ENCODE measurements at regions not wholly inside any gene's neighbourhood (a gene's known extent, or its start where the extent isn't known, plus 50 kb on each side); places are given as distances from the start of the nearest gene placed in this dataset.
"Not testable (repeated sequence)": the region's sequence is repeated elsewhere in the genome, so short reads cannot be mapped to it uniquely, and the experiment has no call there.

- no peak for DNase-seq
- ATAC-seq = no peak
- intact Hi-C loops (cut with DNase I) = no loop called here
- no peak overlapping the region for H3K27ac ChIP-seq (ENCODE audit: low read length)
- 83% methylated on average over 18 of the region's 18 CpGs for WGBS
- H3K9me3 ChIP-seq (ENCODE audit: control insufficient read depth, low read length) = no peaks in the 10 kb centered on the region
- H3K4me3 ChIP-seq (ENCODE audit: low read length) = no peak overlapping the region
- no peaks in the 10 kb centered on the region for H3K4me1 ChIP-seq (ENCODE audit: control insufficient read depth, insufficient read depth, low read length)
- no peaks in the 10 kb centered on the region for H3K27me3 ChIP-seq (ENCODE audit: control insufficient read depth, insufficient read depth)
Observed at GRCh38 chr1:55309786-55310504, 94.8 kb upstream of the USP24 start.

- intact Hi-C loops (cut with DNase I) = no loop called here
- Histone ChIP-seq H3K27ac (ENCODE audit: low read length) (no peak overlapping the region), H3K4me3 (ENCODE audit: low read length) (no peak overlapping the region), H3K4me1 (ENCODE audit: control insufficient read depth, insufficient read depth, low read length) (no peaks in the 10 kb centered on the region), H3K9me3 (ENCODE audit: control insufficient read depth, low read length) (no peaks in the 10 kb centered on the region), H3K27me3 (ENCODE audit: control insufficient read depth, insufficient read depth) (no peaks in the 10 kb centered on the region)
- ATAC-seq (no peak), DNase-seq (no peak)
- WGBS = 97% methylated on average over 2 of the region's 2 CpGs
Observed at GRCh38 chr1:55309053-55309452, 93.9 kb upstream of the USP24 start.

- no peak for ATAC-seq
- H3K4me1 ChIP-seq (ENCODE audit: control insufficient read depth, insufficient read depth, low read length) = no peaks in the 10 kb centered on the region
- WGBS = 48% methylated on average over 2 of the region's 2 CpGs
Observed at GRCh38 chr1:55305735-55306134, 90.6 kb upstream of the USP24 start.

GRCh38 chr1:55304229-55304740 lies 89.1 kb upstream of the USP24 start:
- H3K4me3 ChIP-seq (ENCODE audit: low read length) = no peak overlapping the region
- peak in 1 of 3 donors; percentile 32 for DNase-seq
- peak in 1 of 2 donors; percentile 24 for ATAC-seq
- H3K27me3 ChIP-seq (ENCODE audit: control insufficient read depth, insufficient read depth) = no peaks in the 10 kb centered on the region
- no peaks in the 10 kb centered on the region for H3K4me1 ChIP-seq (ENCODE audit: control insufficient read depth, insufficient read depth, low read length)
- H3K9me3 ChIP-seq (ENCODE audit: control insufficient read depth, low read length) = no peaks in the 10 kb centered on the region
- WGBS = 44% methylated on average over 1 of the region's 1 CpG
- intact Hi-C loops (cut with DNase I) = no loop called here
- no peak overlapping the region for H3K27ac ChIP-seq (ENCODE audit: low read length)

More at GRCh38 chr1:55305735-55306134, 90.6 kb upstream of the USP24 start:
- Histone ChIP-seq H3K9me3 (ENCODE audit: control insufficient read depth, low read length) (no peaks in the 10 kb centered on the region), H3K27me3 (ENCODE audit: control insufficient read depth, insufficient read depth) (no peaks in the 10 kb centered on the region), H3K27ac (ENCODE audit: low read length) (no peak overlapping the region), H3K4me3 (ENCODE audit: low read length) (no peak overlapping the region)
- no peak for DNase-seq
- intact Hi-C loops (cut with DNase I) = no loop called here

GRCh38 chr1:55302972-55303371 lies 87.8 kb upstream of the USP24 start:
- intact Hi-C loops (cut with DNase I) = no loop called here
- 98% methylated on average over 2 of the region's 2 CpGs for WGBS
- no peak for ATAC-seq
- H3K27me3 ChIP-seq (ENCODE audit: control insufficient read depth, insufficient read depth) = no peaks in the 10 kb centered on the region
- DNase-seq = no peak
- H3K4me3 ChIP-seq (ENCODE audit: low read length) = no peak overlapping the region
- H3K4me1 ChIP-seq (ENCODE audit: control insufficient read depth, insufficient read depth, low read length) = no peaks in the 10 kb centered on the region
- H3K27ac ChIP-seq (ENCODE audit: low read length) = no peak overlapping the region
- no peaks in the 10 kb centered on the region for H3K9me3 ChIP-seq (ENCODE audit: control insufficient read depth, low read length)

GRCh38 chr1:55301912-55302311 lies 86.7 kb upstream of the USP24 start:
- H3K4me3 ChIP-seq (ENCODE audit: low read length) = no peak overlapping the region
- no peaks in the 10 kb centered on the region for H3K4me1 ChIP-seq (ENCODE audit: control insufficient read depth, insufficient read depth, low read length)
- intact Hi-C loops (cut with DNase I) = no loop called here
- H3K9me3 ChIP-seq (ENCODE audit: control insufficient read depth, low read length) = no peaks in the 10 kb centered on the region
- 86% methylated on average over 2 of the region's 2 CpGs for WGBS
- no peaks in the 10 kb centered on the region for H3K27me3 ChIP-seq (ENCODE audit: control insufficient read depth, insufficient read depth)
- ATAC-seq = no peak
- no peak overlapping the region for H3K27ac ChIP-seq (ENCODE audit: low read length)
- no peak for DNase-seq

GRCh38 chr1:55300975-55301374 lies 85.8 kb upstream of the USP24 start:
- DNase-seq (no peak), ATAC-seq (no peak)
- no peak overlapping the region for H3K4me3 ChIP-seq (ENCODE audit: low read length)
- H3K27me3 ChIP-seq (ENCODE audit: control insufficient read depth, insufficient read depth) = no peaks in the 10 kb centered on the region
- H3K4me1 ChIP-seq (ENCODE audit: control insufficient read depth, insufficient read depth, low read length) = no peaks in the 10 kb centered on the region
- 48% methylated on average over 5 of the region's 5 CpGs for WGBS
- intact Hi-C loops (cut with DNase I) = no loop called here
- no peaks in the 10 kb centered on the region for H3K9me3 ChIP-seq (ENCODE audit: control insufficient read depth, low read length)
- no peak overlapping the region for H3K27ac ChIP-seq (ENCODE audit: low read length)

GRCh38 chr1:55298167-55298894 lies 83.2 kb upstream of the USP24 start:
- intact Hi-C loops (cut with DNase I) = no loop called here
- Histone ChIP-seq H3K4me3 (ENCODE audit: low read length) (no peak overlapping the region), H3K4me1 (ENCODE audit: control insufficient read depth, insufficient read depth, low read length) (no peaks in the 10 kb centered on the region), H3K27me3 (ENCODE audit: control insufficient read depth, insufficient read depth) (no peaks in the 10 kb centered on the region), H3K27ac (ENCODE audit: low read length) (no peak overlapping the region), H3K9me3 (ENCODE audit: control insufficient read depth, low read length) (no peaks in the 10 kb centered on the region)
- DNase-seq = no peak
- ATAC-seq = no peak
- WGBS = 93% methylated on average over 10 of the region's 10 CpGs

- H3K4me1 ChIP-seq (ENCODE audit: control insufficient read depth, insufficient read depth, low read length); H3K9me3 ChIP-seq (ENCODE audit: control insufficient read depth, low read length); ATAC-seq; H3K27me3 ChIP-seq (ENCODE audit: control insufficient read depth, insufficient read depth); intact Hi-C loops (cut with DNase I); H3K27ac ChIP-seq (ENCODE audit: low read length); DNase-seq; H3K4me3 ChIP-seq (ENCODE audit: low read length): not testable (repeated sequence)
- WGBS = 98% methylated on average over 6 of the region's 6 CpGs
Observed at GRCh38 chr1:55296247-55296646, 81.1 kb upstream of the USP24 start.

GRCh38 chr1:55289614-55290013 lies 74.5 kb upstream of the USP24 start:
- no peaks in the 10 kb centered on the region for H3K4me1 ChIP-seq (ENCODE audit: control insufficient read depth, insufficient read depth, low read length)
- intact Hi-C loops (cut with DNase I) = loop anchor here (5.0 to 10.0 kb wide), 6 partner anchors 1085 to 1535 kb away; partner anchors contain the start of gene FYB2 (in 1 of the 4)

GRCh38 chr1:55289042-55289441 lies 73.9 kb upstream of the USP24 start:
- Histone ChIP-seq H3K4me1 (ENCODE audit: control insufficient read depth, insufficient read depth, low read length) (no peaks in the 10 kb centered on the region), H3K4me3 (ENCODE audit: low read length) (no peak overlapping the region), H3K27ac (ENCODE audit: low read length) (no peak overlapping the region), H3K27me3 (ENCODE audit: control insufficient read depth, insufficient read depth) (no peaks in the 10 kb centered on the region), H3K9me3 (ENCODE audit: control insufficient read depth, low read length) (no peaks in the 10 kb centered on the region)
- intact Hi-C loops (cut with DNase I) = loop anchor here (5.0 to 10.0 kb wide), 6 partner anchors 1086 to 1536 kb away; partner anchors contain the start of gene FYB2 (in 1 of the 4)
- DNase-seq = no peak
- ATAC-seq = no peak
- WGBS = 98% methylated on average over 7 of the region's 7 CpGs

More at GRCh38 chr1:55289614-55290013, 74.5 kb upstream of the USP24 start:
- Histone ChIP-seq H3K27me3 (ENCODE audit: control insufficient read depth, insufficient read depth) (no peaks in the 10 kb centered on the region), H3K4me3 (ENCODE audit: low read length) (no peak overlapping the region), H3K9me3 (ENCODE audit: control insufficient read depth, low read length) (no peaks in the 10 kb centered on the region), H3K27ac (ENCODE audit: low read length) (no peak overlapping the region)
- WGBS = 93% methylated on average over 5 of the region's 5 CpGs
- ATAC-seq (no peak), DNase-seq (no peak)

Data from right cardiac atrium (tissue), 5 donors.